NCI-H2029 (cell line): ENCODE measurements at regions not wholly inside any gene's neighbourhood (a gene's known extent, or its start where the extent isn't known, plus 50 kb on each side); places are given as distances from the start of the nearest gene placed in this dataset.

Source experiments
- DNase-seq: peaks from one replicate; lab custom pipeline; 2025; lab: John Stamatoyannopoulos, UW

DNA sequence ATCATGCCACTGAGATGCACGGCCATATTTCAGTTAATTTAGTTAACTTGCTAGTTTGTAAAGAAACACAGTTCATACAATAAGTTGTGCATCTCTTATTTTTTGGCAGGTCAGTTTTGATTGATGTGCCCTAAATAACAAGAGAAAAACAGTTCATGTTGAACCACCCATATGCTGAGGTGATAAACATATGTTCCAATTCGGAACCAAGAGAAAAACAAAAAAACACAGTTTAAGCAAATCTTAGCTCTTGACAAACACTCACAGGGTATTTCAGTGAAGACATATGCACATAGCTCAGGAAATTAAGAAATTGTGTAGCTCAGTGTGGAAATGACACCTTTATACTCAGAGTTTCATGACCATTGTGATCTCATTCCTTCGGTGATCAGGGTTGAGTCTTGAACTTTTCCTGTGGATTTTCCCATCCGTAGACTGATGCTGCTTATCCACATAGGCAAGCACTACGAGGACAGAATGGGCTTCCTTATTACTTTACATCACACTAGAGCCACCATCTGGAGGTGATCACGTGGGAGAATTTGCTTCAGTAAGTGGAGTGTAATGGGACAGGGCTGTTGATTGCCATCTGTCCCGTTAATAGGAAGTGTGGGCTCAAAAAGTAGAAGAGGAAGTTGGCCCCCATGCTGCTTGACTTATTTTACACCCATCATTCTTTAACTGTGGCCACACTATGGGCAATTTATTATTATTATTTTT lies 773.0 kb downstream of the MTRR start:
- DNase-seq: no peak

GRCh38 chr5:8644377-8644776 lies 775.4 kb downstream of the MTRR start:
- no peak for DNase-seq

DNA sequence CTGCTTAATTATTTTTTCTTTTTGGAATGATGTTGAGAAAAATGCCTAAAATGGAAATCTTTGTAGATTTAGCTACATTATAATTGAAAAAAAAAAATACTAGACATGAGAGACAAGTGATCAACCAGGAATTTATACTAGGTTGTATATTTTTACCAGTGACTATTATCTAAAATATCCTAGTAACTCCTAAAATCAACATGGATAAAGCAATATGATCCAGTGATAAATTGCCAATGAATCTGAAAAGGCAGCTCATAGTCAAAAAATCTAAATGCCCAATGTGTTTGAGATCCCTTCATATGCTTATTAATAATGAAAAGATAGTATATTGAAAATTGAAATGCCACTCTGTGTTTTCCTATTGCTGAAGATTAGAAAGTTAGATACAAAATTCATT lies 778.2 kb downstream of the MTRR start:
- DNase-seq: no peak

- DNase-seq: no peak
Observed at GRCh38 chr5:8650186-8650585, 781.2 kb downstream of the MTRR start.

DNA sequence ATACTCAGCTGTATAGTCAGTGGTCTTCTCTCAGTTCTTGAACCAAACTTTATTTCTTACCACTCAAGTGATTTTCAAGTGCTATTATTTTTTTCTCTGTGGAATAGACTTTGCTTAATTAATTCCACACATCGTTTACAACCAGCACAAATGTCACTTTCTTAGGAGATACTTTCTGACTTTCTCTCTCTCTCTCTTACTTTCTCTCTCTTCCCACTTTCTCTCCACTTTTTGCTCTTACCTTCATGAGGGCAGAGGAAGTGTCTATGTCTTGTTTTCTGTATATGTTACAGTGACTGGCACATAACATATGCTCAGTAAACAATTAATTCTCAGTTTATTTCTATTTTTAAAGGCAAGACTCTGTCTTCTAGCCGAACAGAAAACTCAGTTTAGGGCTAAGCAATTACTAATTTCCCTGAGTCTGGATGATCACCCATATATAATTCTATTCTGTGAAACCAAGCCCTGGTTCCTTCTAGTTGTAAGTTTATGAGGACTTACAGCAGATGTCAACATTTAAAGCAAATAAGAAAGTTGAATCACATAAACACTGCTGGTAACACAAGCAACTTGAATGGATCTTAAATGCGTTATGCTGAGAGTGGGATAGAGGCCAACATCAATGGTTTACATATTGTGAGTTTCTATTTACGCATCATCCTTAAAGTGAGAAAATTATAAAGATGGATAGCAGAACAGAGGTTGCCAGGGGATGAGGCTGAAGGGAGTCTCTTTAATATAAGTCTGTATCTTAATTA lies 791.4 kb downstream of the MTRR start:
- no peak for DNase-seq

- no peak for DNase-seq
Observed at GRCh38 chr5:8663374-8663773, 794.4 kb downstream of the MTRR start.

DNA sequence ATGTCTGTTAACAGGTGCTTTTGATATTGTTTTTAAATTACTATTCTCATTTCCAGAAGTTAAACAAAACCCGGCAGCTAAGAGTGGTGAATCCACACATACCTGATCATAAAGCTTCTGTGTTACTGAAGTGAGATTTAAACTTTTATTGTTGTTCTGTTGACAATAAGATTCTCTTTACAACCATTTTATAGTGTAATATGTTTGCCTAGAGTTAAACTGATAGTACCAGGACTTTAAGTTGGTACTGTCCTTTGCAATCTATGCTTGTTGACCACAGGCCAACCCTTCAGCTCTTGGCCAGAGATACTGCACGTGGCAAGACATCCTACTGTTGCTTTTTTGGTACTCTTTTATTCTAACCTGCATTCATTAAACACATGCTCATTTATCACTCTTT lies 806.2 kb downstream of the MTRR start:
- no peak for DNase-seq

- DNase-seq: no peak
Observed at GRCh38 chr5:8676695-8677094, 807.7 kb downstream of the MTRR start.

GRCh38 chr5:8682381-8682780 lies 813.4 kb downstream of the MTRR start:
- DNase-seq: no peak

DNA sequence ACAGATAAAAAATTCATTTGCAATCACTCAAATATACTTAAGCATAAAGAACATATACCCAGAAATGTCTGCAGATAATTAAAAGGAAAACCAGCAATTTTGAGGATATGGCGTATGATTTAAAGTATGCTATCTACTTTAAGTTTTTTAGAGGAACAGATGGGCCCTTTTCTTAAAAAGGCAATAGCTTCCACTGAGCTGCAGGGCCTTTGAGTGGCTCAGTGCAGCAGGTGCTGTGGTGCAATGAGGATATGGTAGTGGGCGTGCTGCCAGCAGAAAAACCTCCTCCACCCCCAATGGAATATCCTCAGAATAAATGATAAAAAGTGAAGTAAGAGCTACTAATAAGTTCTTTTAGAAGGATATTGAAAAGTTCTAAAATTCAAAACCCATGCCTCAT lies 814.5 kb downstream of the MTRR start:
- DNase-seq: peak; percentile 55

GRCh38 chr5:8685704-8686103 lies 816.8 kb downstream of the MTRR start:
- no peak for DNase-seq

DNA sequence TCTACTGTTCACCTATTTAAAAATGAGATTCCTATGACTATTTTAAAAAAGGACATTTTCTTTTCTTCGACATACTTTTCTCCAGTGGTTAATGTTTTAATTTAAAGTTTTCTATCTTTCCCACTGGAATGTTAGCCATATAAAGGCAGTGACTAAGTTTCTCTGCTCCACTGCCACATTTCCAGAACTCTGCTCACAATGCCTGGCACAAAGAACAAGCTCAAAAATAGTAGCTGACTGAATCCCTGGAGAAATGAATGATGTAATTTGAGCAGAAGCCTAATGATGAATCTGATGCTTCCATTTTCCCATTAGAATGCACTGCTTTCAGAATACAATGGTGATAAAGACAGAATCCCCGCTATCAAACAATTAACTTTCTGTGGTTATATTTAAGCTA lies 817.8 kb downstream of the MTRR start:
- no peak for DNase-seq

GRCh38 chr5:8689773-8690172 lies 820.8 kb downstream of the MTRR start:
- DNase-seq: no peak

GRCh38 chr5:8691221-8691620 lies 822.3 kb downstream of the MTRR start:
- no peak for DNase-seq

DNA sequence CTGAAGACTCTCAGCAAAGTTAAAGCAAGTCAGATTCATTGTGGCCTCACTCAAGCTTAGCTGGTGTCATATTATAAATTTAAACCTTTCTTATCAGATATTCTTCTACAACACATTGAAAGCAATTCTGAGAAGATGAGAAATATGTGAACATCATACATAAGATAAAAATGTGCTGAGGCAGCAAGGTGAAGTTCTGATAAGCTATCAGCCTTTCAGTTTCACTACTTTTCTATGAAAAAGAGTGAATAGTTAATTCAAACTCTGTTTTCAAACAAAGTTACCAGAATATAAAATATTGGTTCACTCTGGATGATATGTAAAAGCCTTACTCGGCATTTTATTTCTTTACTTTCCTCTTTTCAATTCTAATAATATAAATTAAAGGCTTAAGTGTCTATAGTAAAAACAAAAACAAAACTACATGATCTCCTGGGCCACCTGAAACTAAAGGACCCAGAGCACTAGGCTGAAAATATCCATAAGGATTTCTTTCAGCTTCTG lies 824.4 kb downstream of the MTRR start:
- DNase-seq: no peak

DNA sequence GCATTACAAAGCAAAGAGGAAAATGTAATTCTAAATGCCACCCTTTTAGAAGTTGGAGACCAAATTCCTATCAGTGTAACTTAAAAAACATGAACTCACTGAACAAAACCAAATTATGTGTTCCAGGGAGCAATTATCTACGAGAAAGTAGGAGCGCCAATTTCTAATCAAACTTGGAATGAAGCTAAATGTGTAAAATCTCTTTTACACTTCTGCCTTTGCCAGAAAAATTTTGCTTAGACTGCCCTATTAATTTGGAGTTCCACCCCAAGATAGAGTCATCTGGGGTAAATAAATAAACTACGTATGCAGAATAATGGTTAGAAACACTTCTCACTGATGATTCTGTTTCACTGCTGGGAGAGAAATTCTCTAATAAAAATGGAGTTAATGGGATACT lies 825.6 kb downstream of the MTRR start:
- DNase-seq: no peak

DNA sequence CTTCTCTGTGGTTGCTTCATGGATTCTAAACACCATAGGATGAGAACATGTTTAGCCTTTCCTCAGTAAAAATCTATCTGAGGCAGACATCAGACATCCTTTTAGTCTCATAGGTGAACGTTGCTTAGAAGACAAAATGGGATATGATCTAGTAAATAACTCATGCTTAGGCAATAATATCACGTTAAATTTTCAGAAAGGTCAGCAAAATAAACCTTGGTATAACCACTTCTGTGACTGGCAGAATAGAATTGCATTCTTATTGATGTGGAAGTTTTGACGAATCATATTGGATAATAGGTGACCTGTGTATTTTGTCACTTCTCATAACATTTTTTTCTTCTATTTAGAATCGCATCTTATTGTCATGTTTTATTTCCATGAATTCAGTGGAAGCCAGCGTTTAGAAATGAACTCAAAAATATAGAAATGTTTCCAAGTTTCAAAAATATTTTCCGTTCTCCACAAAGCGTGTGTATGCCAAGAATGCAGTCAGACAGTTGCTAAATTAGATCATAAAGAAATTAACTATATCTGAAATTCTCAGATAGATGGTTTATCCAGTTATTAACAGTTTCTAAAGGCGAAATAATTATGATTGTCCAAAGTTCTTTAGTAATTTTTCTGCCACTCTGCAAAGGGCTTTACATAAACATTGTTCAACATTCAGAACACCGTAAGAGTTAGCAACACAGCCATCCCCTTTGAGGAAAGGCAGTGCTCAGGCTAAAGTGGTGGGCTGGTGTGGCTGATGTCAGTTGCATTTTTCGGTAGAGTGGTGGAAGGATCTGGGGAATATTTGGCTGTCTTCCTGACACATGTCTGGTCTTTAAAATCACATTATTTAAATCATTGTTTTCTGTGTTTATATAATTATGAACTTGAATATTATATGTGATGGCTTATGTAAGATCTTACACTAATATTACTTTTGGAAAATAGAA lies 827.2 kb downstream of the MTRR start:
- DNase-seq: no peak

DNA sequence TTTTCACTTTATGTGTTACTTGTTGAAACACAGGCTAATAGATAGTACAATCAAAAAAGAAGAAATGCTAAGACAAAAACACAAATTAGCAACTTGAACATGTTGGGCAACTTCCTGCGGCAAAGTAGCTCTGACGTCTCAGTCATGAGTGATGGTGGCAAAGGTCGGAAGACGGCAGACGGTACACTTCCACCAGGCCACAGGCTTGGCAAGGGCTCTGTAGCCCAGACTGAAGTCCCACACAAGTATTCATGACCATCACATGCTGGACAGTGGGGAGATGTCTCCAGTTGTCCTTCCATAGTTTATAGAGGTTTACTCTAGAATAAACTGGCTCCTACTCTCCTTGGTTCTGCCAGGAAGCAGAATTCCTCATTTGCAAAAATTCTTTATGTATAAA lies 831.3 kb downstream of the MTRR start:
- DNase-seq: no peak

DNA sequence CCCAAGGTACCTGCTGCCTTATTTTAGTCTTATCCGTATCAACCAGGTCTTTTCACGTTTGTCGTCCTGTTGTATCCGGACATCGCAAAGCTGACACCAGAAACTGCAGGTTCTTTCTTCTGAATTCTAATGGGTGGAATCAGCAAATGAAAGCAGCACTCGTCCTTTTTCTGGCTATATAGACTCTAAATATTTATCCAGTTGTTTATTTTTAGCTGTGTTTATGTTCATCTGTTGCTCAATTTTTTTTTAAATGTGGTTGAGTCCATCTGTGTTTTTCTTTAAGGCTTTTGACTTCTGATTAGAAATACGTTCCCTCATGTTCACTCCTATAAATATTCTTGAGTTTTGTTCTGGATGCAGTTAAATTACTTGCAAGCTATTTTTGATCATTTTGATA lies 831.7 kb downstream of the MTRR start:
- no peak for DNase-seq

- no peak for DNase-seq
Observed at GRCh38 chr5:8701251-8701650, 832.3 kb downstream of the MTRR start.

GRCh38 chr5:8710426-8710930 lies 835.4 kb downstream of the SEMA5A start:
- no peak for DNase-seq

DNA sequence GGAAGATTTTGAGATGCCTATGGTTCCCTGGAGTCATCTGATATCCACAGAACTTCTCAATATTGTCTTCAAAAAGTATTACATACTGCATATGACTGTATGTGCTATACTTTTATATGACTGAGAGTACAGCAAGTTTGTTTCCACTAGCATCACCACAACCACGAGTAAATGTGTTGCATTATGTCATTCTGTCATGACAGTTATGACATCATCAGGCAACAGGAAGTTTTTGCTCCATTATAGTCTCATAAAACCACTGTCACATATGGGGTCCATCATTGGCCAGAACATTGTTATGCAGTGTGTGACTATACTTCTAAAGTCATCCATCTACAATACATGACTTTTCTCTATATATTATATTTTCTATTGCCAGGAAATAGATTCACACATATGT lies 831.7 kb downstream of the SEMA5A start:
- no peak for DNase-seq
